K562 (cell line): ENCODE measurements at regions not wholly inside any gene's neighbourhood (a gene's known extent, or its start where the extent isn't known, plus 50 kb on each side); places are given as distances from the start of the nearest gene placed in this dataset.
A peak's percentile ranks its signal among the peaks of the same experiment; 100 is the strongest.

Experiments
- ATAC-seq: fragments of 200-7000 bp; cut with Tn5 transposase; 3 replicates; pipeline ENCODE4 v1.9.1; 2020; ENCODE audit warnings: moderate library complexity
- BruUV-seq: library from RNA; stranded (reverse); fragments of 400-500 nt; replicated peaks from 2 replicates; lab custom pipeline; 2021; lab: Mats Ljungman, UMichigan
- CTCF ChIA-PET: fragments of 300-600 bp; formaldehyde crosslinking; extraction: SDS; loops from one replicate; lab custom pipeline; 2021; ENCODE audit warnings: low intra/inter-chr PET ratio; lab: Yijun Ruan, JAX
- POLR2A ChIA-PET: fragments of 300-600, 350-650 bp; sonication (Branson Sonifier 250); formaldehyde crosslinking; extraction: SDS; loops from one replicate; lab custom pipeline; 2021; ENCODE audit warnings: antibody characterized with exemption, inconsistent platforms; lab: Yijun Ruan, JAX
- DNase-seq, 4 experiments: peaks; one replicate each; pipeline versions ENCODE4 v3.0.0 to v3.0.0-alpha.2; 2011 to 2018; ENCODE audit warnings: low spot score in 3 of 4, mixed read lengths in 3 of 4; ENCODE audit errors: extremely low read depth in 1 of 4
- FAIRE-seq: peaks from 2 replicates; lab custom pipeline; 2011; peaks lifted over from hg19 to GRCh38; lab: Jason Lieb, UNC
- H2AFZ ChIP-seq: 2 replicates; pipeline ENCODE4 v1.6.0; 2011; ENCODE audit warnings: low read depth, low read length, control low read depth, inconsistent platforms
- H3K27ac ChIP-seq: fragments of 200-600 bp; 3 replicates; pipeline ENCODE4 v1.8.0; 2011; ENCODE audit warnings: low read depth, mild to moderate bottlenecking, control low read depth, inconsistent platforms, low read length, moderate library complexity, mixed read lengths; ENCODE audit errors: extremely low read depth
- H3K27me3 ChIP-seq, 2 experiments: fragments of 300-600 bp in 1 of 2; 2 replicates in 1 of 2; 3 replicates in 1 of 2; pipeline versions ENCODE4 v1.6.0 to v1.8.0; 2011; ENCODE audit warnings: inconsistent platforms in 2 of 2, low read length in 2 of 2, mild to moderate bottlenecking in 1 of 2, mixed read lengths in 1 of 2, moderate library complexity in 1 of 2; ENCODE audit not compliant: control insufficient read depth in 2 of 2, insufficient read depth in 2 of 2
- H3K36me3 ChIP-seq: fragments of 300-600 bp; 3 replicates; pipeline ENCODE4 v1.8.0; 2011; ENCODE audit warnings: mild to moderate bottlenecking, low read length, inconsistent platforms; ENCODE audit not compliant: control insufficient read depth, insufficient read depth
- H3K4me1 ChIP-seq, 2 experiments: fragments of 200-600 bp in 1 of 2; replicated peaks in 1 of 2; 2 replicates in 1 of 2; 3 replicates in 1 of 2; pipeline versions ENCODE4 v1.5.1 to v1.8.0; 2011; ENCODE audit warnings: inconsistent platforms in 2 of 2, low read length in 2 of 2, mild to moderate bottlenecking in 1 of 2, mixed read lengths in 1 of 2, moderate library complexity in 1 of 2; ENCODE audit not compliant: control insufficient read depth in 2 of 2, insufficient read depth in 2 of 2
- H3K4me2 ChIP-seq: 2 replicates; pipeline ENCODE4 v1.6.1; 2011; ENCODE audit warnings: low read length, control low read depth, inconsistent platforms, mixed read lengths; ENCODE audit not compliant: insufficient read depth
- H3K4me3 ChIP-seq: fragments of 200-600 bp; sonication (generic), shearing (Covaris generic); 2 replicates; pipeline ENCODE4 v1.5.1; 2016; ENCODE audit warnings: control low read depth, inconsistent platforms
- H3K79me2 ChIP-seq: fragments of 200-600 bp; 3 replicates; pipeline ENCODE4 v1.8.0; 2011; ENCODE audit warnings: low read length, inconsistent platforms; ENCODE audit not compliant: control insufficient read depth, insufficient read depth
- H3K9ac ChIP-seq, 2 experiments: 2 replicates each; pipeline versions ENCODE4 v1.6.0 to v1.6.1; 2011; ENCODE audit warnings: low read depth in 2 of 2, low read length in 2 of 2, control low read depth in 1 of 2, inconsistent platforms in 1 of 2, mild to moderate bottlenecking in 1 of 2, mixed read lengths in 1 of 2; ENCODE audit not compliant: insufficient read depth in 1 of 2
- H3K9me1 ChIP-seq: one replicate; pipeline ENCODE4 v1.6.0; 2011; ENCODE audit warnings: inconsistent platforms, mild to moderate bottlenecking, low read length, moderate library complexity; ENCODE audit not compliant: control insufficient read depth, insufficient read depth
- H3K9me3 ChIP-seq: replicated peaks from 2 replicates; pipeline ENCODE4 v1.5.1; 2011; ENCODE audit warnings: low read depth, low read length, inconsistent platforms; ENCODE audit not compliant: control insufficient read depth, insufficient read depth
- H4K20me1 ChIP-seq: replicated peaks from 2 replicates; pipeline ENCODE4 v1.6.1; 2011; ENCODE audit warnings: low read length, inconsistent platforms, mixed read lengths; ENCODE audit not compliant: control insufficient read depth, insufficient read depth
- CREB5 ChIP-seq: fragments of 250-450 bp; sonication (Bioruptor Pico); IDR thresholded peaks from 2 replicates; pipeline ENCODE4 v1.5.0; 2020; ENCODE audit warnings: mild to moderate bottlenecking
- EZH2 ChIP-seq: IDR thresholded peaks from 2 replicates; pipeline ENCODE4 v1.6.1; 2012; ENCODE audit warnings: low read depth, mild to moderate bottlenecking, inconsistent platforms, low read length, borderline replicate concordance
- MEIS2 ChIP-seq: fragments of 450-650 bp; IDR thresholded peaks from 2 replicates; pipeline ENCODE4 v1.6.1; 2014; ENCODE audit warnings: mild to moderate bottlenecking; ENCODE audit not compliant: partially characterized antibody
- ZNF277 ChIP-seq: fragments of 250-450 bp; sonication (Bioruptor Pico); IDR thresholded peaks from 2 replicates; pipeline ENCODE4 v1.8.0; 2022; ENCODE audit warnings: inconsistent platforms, mild to moderate bottlenecking, moderate library complexity, borderline replicate concordance
- ZNF311 ChIP-seq: fragments of 250-450 bp; sonication (Bioruptor Pico); IDR thresholded peaks from 2 replicates; pipeline ENCODE4 v1.4.0; 2020; ENCODE audit warnings: mild to moderate bottlenecking, moderate library complexity
- WGBS: fragments of 100-300 bp; shearing (Covaris generic); methylation state at CpG from one replicate; pipeline ENCODE4 v1.1.6; 2016; ENCODE audit warnings: low coverage, mixed read lengths; ENCODE audit not compliant: insufficient coverage; ENCODE audit errors: missing lambda C conversion rate; 5-methylcytosine and 5-hydroxymethylcytosine counted together
- in situ Hi-C: fragments of 300-500 bp; cut with MboI; formaldehyde crosslinking; loops from 4 replicates; pipeline ENCODE4 v1.15.0; 2018; ENCODE audit warnings: inconsistent platforms, mixed read lengths
- intact Hi-C: fragments of 100-400 bp; cut with micrococcal nuclease; formaldehyde crosslinking; loops from 2 replicates; pipeline ENCODE4 v1.14.2; 2022
- TF ChIP-seq, protein P1 (sequence below): fragments of 450-650 bp; IDR thresholded peaks from 2 replicates; pipeline ENCODE4 v1.6.1; 2016
- TF ChIP-seq, protein P2 (sequence below), 2 experiments: IDR thresholded peaks in 1 of 2; conservative IDR thresholded peaks in 1 of 2; 2 replicates each; pipeline ENCODE4 v1.6.1; 2016; ENCODE audit warnings: low read depth in 2 of 2, mild to moderate bottlenecking in 1 of 2, missing compliant biosample characterization in 1 of 2, missing genetic modification characterization in 1 of 2, moderate library complexity in 1 of 2

- WGBS = 1% methylated on average over 4 of the region's 4 CpGs
- Histone ChIP-seq H3K79me2 (no peaks in the 10 kb centered on the region), H3K9me1 (no peaks in the 10 kb centered on the region), H3K4me2 (no peak overlapping the region), H3K27me3 (peaks cover 1 to 13% of the 10 kb centered on the region in 2 experiments; a peak in 4 of 5 replicates), H3K4me1 (peaks cover 0 to 3% of the 10 kb centered on the region in 2 experiments; a peak in 1 of 5 replicates), H3K36me3 (no peaks in the 10 kb centered on the region), H3K9ac (no peak overlapping the region), H3K4me3 (no peak overlapping the region), H3K9me3 (no peaks in the 10 kb centered on the region), H3K27ac (no peak overlapping the region), H4K20me1 (no peaks in the 10 kb centered on the region), H2AFZ (no peak overlapping the region)
- DNase-seq (no peak), FAIRE-seq (no peak), ATAC-seq (no peak)
- BruUV-seq = no TSS peak
- in situ Hi-C loops = no loop called here
- no peak for TF ChIP-seq ZNF277 (CRISPR knock-in tag)
- TF ChIP-seq CREB5 (CRISPR knock-in tag) = no peak
- TF ChIP-seq EZH2 = no peak
- peak; percentile 70 for TF ChIP-seq MEIS2
- TF ChIP-seq, protein P1, sequence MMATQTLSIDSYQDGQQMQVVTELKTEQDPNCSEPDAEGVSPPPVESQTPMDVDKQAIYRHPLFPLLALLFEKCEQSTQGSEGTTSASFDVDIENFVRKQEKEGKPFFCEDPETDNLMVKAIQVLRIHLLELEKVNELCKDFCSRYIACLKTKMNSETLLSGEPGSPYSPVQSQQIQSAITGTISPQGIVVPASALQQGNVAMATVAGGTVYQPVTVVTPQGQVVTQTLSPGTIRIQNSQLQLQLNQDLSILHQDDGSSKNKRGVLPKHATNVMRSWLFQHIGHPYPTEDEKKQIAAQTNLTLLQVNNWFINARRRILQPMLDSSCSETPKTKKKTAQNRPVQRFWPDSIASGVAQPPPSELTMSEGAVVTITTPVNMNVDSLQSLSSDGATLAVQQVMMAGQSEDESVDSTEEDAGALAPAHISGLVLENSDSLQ = peak; percentile 51; the same call in 1 of the 2 replicates
- TF ChIP-seq, protein P2, sequence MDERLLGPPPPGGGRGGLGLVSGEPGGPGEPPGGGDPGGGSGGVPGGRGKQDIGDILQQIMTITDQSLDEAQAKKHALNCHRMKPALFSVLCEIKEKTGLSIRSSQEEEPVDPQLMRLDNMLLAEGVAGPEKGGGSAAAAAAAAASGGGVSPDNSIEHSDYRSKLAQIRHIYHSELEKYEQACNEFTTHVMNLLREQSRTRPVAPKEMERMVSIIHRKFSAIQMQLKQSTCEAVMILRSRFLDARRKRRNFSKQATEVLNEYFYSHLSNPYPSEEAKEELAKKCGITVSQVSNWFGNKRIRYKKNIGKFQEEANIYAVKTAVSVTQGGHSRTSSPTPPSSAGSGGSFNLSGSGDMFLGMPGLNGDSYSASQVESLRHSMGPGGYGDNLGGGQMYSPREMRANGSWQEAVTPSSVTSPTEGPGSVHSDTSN (CRISPR knock-in tag; IDR thresholded peaks at IDR 0.05; ENCODE audit: low read depth) = no peak
- TF ChIP-seq, protein P2 (tag; conservative IDR thresholded peaks at IDR 0.05; ENCODE audit: low read depth) = peak; percentile 73
- no peak for TF ChIP-seq ZNF311
- ChIA-PET POLR2A (no interaction called here), CTCF (no interaction called here)
- intact Hi-C loops = no loop called here
These were observed 103.9 kb downstream of the OLIG3 start for GRCh38 chr6:137390334-137390733.
